ENCODE measurements at regions not wholly inside any gene's neighbourhood (a gene's known extent, or its start where the extent isn't known, plus 50 kb on each side); places are given as distances from the start of the nearest gene placed in this dataset.

DNA sequence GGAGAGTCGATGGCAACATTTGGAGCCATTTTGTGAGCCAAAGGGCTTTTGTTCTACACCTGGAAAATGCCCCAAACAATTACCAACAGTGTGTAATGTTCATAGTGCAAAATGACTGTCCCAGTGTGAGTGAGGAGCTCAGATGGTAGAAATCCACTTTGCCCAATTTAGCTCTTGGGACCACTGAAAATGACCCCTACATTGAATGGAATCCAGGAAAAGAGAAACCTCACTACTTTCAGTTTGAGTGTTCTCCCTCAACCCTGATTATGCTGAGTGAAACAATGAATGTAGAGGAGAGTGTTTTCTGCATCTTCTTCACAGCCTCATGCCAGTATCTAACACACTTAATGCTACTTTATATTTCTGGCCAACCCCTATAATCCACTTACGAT, 84.9 kb upstream of the NRN1 start:
- TF ChIP-seq ARNTL (CRISPR knock-in tag; IDR thresholded peaks at IDR 0.05; ENCODE audit: borderline replicate concordance, low read depth) (no peak), ZFP30 (CRISPR knock-in tag; IDR thresholded peaks at IDR 0.05) (no peak), PPARA (CRISPR knock-in tag; IDR thresholded peaks at IDR 0.05; ENCODE audit: borderline replicate concordance) (no peak), ZNF8 (CRISPR knock-in tag; IDR thresholded peaks at IDR 0.05) (no peak), ZNF565 (CRISPR knock-in tag; conservative IDR thresholded peaks at IDR 0.05; ENCODE audit: low read depth) (no peak), ESRRG (CRISPR knock-in tag; IDR thresholded peaks at IDR 0.05) (no peak), ISL1 (CRISPR knock-in tag; IDR thresholded peaks at IDR 0.05) (no peak), ZNF70 (CRISPR knock-in tag; IDR thresholded peaks at IDR 0.05) (no peak), GLIS3 (CRISPR knock-in tag; IDR thresholded peaks at IDR 0.05) (no peak), TOX (CRISPR knock-in tag; IDR thresholded peaks at IDR 0.05; ENCODE audit: borderline replicate concordance) (no peak), TCF4 (CRISPR knock-in tag; IDR thresholded peaks at IDR 0.05; ENCODE audit: borderline replicate concordance) (no peak)
- TF ChIP-seq, protein P1, sequence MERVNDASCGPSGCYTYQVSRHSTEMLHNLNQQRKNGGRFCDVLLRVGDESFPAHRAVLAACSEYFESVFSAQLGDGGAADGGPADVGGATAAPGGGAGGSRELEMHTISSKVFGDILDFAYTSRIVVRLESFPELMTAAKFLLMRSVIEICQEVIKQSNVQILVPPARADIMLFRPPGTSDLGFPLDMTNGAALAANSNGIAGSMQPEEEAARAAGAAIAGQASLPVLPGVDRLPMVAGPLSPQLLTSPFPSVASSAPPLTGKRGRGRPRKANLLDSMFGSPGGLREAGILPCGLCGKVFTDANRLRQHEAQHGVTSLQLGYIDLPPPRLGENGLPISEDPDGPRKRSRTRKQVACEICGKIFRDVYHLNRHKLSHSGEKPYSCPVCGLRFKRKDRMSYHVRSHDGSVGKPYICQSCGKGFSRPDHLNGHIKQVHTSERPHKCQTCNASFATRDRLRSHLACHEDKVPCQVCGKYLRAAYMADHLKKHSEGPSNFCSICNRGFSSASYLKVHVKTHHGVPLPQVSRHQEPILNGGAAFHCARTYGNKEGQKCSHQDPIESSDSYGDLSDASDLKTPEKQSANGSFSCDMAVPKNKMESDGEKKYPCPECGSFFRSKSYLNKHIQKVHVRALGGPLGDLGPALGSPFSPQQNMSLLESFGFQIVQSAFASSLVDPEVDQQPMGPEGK (CRISPR knock-in tag; IDR thresholded peaks at IDR 0.05; ENCODE audit: borderline replicate concordance), result no peak
- TF ChIP-seq, protein P2, sequence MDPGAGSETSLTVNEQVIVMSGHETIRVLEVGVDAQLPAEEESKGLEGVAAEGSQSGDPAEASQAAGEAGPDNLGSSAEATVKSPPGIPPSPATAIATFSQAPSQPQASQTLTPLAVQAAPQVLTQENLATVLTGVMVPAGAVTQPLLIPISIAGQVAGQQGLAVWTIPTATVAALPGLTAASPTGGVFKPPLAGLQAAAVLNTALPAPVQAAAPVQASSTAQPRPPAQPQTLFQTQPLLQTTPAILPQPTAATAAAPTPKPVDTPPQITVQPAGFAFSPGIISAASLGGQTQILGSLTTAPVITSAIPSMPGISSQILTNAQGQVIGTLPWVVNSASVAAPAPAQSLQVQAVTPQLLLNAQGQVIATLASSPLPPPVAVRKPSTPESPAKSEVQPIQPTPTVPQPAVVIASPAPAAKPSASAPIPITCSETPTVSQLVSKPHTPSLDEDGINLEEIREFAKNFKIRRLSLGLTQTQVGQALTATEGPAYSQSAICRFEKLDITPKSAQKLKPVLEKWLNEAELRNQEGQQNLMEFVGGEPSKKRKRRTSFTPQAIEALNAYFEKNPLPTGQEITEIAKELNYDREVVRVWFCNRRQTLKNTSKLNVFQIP (CRISPR knock-in tag; IDR thresholded peaks at IDR 0.05; ENCODE audit: borderline replicate concordance, low read depth), result no peak
- TF ChIP-seq, protein P3, sequence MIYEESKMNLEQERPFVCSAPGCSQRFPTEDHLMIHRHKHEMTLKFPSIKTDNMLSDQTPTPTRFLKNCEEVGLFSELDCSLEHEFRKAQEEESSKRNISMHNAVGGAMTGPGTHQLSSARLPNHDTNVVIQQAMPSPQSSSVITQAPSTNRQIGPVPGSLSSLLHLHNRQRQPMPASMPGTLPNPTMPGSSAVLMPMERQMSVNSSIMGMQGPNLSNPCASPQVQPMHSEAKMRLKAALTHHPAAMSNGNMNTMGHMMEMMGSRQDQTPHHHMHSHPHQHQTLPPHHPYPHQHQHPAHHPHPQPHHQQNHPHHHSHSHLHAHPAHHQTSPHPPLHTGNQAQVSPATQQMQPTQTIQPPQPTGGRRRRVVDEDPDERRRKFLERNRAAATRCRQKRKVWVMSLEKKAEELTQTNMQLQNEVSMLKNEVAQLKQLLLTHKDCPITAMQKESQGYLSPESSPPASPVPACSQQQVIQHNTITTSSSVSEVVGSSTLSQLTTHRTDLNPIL (CRISPR knock-in tag; IDR thresholded peaks at IDR 0.05; ENCODE audit: low read depth), result no peak

Measured in SK-N-SH treated with all-trans-retinoic acid at 6 μM for 48 hours (cell line).